Bronchial epithelial cell (primary cell): ENCODE measurements at regions not wholly inside any gene's neighbourhood (a gene's known extent, or its start where the extent isn't known, plus 50 kb on each side); places are given as distances from the start of the nearest gene placed in this dataset.

Experiments
- DNase-seq: peaks from one replicate; pipeline ENCODE4 v3.0.0-alpha.2; 2010; ENCODE audit warnings: low read depth
- FAIRE-seq: peaks from 2 replicates; lab custom pipeline; 2011; peaks lifted over from hg19 to GRCh38; lab: Jason Lieb, UNC
- H3K27me3 ChIP-seq: 2 replicates; pipeline ENCODE4 v1.5.1; 2011; ENCODE audit warnings: low read length; ENCODE audit not compliant: control insufficient read depth, insufficient read depth
- H3K36me3 ChIP-seq: 2 replicates; pipeline ENCODE4 v1.5.1; 2011; ENCODE audit warnings: low read length; ENCODE audit not compliant: control insufficient read depth, insufficient read depth
- H3K4me3 ChIP-seq: 2 replicates; pipeline ENCODE4 v1.5.1; 2011; ENCODE audit warnings: mild to moderate bottlenecking, low read depth, low read length, control low read depth
- TF ChIP-seq, protein P1 (sequence below): IDR thresholded peaks from 2 replicates; pipeline ENCODE4 v1.5.1; 2011; ENCODE audit warnings: mild to moderate bottlenecking, moderate library complexity, low read length, control low read depth, inconsistent platforms; ENCODE audit not compliant: insufficient read depth, severe bottlenecking

DNA sequence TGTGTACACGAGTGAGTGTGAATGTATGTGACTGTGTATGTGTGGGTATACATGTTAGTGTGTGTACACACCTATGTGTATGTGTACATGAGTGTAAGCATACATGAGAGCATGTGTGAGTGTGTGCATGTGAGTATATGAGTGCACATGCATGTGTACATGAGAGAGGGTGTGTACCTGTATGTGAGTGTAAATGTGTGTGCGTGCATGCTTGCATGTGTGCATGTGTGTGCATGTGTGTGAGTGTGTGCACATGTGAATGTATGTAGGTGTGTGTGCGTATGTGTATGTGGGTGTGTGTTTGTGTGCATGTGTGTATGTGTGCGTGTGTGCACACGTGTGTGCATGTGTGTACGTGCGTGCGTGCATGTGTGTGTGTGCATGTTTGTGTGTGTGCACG is 183.4 kb downstream of the BMP7 start:
- DNase-seq (no peak), FAIRE-seq (no peak)
- H3K27me3 ChIP-seq: no peaks in the 10 kb centered on the region
- TF ChIP-seq, protein P1, sequence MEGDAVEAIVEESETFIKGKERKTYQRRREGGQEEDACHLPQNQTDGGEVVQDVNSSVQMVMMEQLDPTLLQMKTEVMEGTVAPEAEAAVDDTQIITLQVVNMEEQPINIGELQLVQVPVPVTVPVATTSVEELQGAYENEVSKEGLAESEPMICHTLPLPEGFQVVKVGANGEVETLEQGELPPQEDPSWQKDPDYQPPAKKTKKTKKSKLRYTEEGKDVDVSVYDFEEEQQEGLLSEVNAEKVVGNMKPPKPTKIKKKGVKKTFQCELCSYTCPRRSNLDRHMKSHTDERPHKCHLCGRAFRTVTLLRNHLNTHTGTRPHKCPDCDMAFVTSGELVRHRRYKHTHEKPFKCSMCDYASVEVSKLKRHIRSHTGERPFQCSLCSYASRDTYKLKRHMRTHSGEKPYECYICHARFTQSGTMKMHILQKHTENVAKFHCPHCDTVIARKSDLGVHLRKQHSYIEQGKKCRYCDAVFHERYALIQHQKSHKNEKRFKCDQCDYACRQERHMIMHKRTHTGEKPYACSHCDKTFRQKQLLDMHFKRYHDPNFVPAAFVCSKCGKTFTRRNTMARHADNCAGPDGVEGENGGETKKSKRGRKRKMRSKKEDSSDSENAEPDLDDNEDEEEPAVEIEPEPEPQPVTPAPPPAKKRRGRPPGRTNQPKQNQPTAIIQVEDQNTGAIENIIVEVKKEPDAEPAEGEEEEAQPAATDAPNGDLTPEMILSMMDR: no peak
- H3K36me3 ChIP-seq: no peaks in the 10 kb centered on the region
- H3K4me3 ChIP-seq: no peak overlapping the region

DNA sequence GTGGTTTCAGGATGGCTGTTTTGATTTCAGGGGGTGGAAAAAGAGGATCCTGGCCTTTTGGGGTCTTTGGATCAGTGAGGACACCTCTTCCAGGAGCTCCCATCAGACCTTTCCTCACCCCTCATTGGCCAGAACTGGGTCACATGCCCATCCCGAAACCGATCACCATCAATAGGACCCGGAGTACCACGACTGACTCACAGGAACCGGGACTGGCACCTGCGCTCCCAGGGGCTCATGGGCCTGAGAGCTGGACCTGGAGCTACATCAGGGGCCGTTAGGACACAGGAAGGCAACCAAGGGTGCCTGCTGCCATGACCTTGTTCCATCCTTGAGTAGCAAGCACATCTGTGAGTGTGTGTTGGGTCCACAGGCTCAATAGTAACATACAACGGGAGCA is 180.4 kb downstream of the BMP7 start:
- DNase-seq (no peak), FAIRE-seq (no peak)
- no peaks in the 10 kb centered on the region for H3K36me3 ChIP-seq
- TF ChIP-seq, protein P1: no peak
- H3K27me3 ChIP-seq: no peaks in the 10 kb centered on the region
- H3K4me3 ChIP-seq: no peak overlapping the region

DNA sequence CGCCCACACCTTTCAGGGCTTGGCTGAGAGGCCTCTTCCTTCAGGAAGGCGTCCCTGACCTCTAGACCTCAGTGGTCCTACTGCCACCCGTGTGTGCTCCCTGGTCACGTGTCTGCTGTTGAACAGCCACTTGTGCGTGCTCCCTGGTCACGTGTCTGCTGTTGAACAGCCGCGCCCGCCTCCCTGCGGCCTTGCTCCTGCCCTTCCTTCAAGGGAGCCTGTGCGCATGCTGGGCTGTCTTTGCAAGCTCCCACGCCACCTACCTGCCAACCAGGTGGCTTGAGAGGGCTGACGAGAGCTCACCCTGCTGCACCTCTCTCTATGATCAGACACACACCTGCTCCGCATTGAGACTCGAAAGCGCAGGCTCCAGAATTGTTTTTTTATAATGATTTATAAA is 179.3 kb downstream of the BMP7 start:
- H3K4me3 ChIP-seq: no peak overlapping the region
- TF ChIP-seq, protein P1: no peak
- H3K36me3 ChIP-seq: no peaks in the 10 kb centered on the region
- no peaks in the 10 kb centered on the region for H3K27me3 ChIP-seq
- FAIRE-seq (no peak), DNase-seq (no peak)

DNA sequence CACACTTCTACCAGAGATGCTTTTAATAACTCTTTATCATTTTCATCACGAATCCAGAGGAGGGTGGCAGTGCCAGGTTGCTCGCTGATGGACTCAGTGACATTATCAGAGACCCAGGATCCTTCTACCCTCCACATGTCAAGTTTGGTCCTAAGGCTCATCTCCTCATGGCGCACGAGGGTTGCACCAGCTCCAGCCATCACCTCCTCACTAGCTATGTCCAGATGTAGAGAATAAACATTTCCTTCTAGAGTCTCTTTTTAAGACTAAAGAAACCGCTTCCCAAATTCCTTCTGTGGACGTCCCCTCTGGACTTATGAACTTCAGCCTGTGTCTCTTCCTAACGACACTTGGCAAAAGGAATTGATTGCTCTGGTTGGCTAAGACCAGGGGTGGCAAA is 178.7 kb downstream of the BMP7 start:
- TF ChIP-seq, protein P1: no peak
- H3K4me3 ChIP-seq: no peak overlapping the region
- no peak for DNase-seq
- no peak for FAIRE-seq
- no peaks in the 10 kb centered on the region for H3K27me3 ChIP-seq
- no peaks in the 10 kb centered on the region for H3K36me3 ChIP-seq

GRCh38 chr20:57088436-57088835 is 178.0 kb downstream of the BMP7 start:
- no peak for FAIRE-seq
- Histone ChIP-seq H3K4me3 (no peak overlapping the region), H3K36me3 (no peaks in the 10 kb centered on the region), H3K27me3 (no peaks in the 10 kb centered on the region)
- DNase-seq: no peak
- TF ChIP-seq, protein P1: no peak

DNA sequence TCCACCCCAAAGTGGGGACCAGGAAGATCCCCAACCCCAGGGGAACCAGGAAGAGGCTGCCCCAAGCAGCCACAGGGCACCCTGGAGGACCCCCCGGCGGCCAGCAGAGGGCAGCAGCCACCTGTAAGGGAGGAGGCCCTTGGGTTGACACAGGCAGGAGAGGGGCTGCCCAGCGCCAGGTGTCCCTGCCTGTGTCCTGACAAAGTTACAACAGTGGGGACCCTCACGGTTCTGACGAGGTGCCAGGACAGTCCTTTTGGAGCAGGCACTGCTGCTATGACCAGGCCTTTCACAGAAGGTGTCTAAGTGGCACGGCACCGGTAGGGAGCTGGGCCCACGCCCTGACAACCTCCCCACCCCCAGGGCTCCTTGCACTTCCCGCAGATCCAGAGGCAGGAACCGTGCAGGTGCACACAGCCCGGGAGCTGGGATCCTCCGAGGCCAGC is 176.7 kb downstream of the BMP7 start:
- DNase-seq (peak; percentile 19), FAIRE-seq (no peak)
- TF ChIP-seq, protein P1: peak; percentile 96
- Histone ChIP-seq H3K4me3 (no peak overlapping the region), H3K36me3 (no peaks in the 10 kb centered on the region), H3K27me3 (no peaks in the 10 kb centered on the region)
